OCI-LY3 (cell line): ENCODE measurements at regions not wholly inside any gene's neighbourhood (a gene's known extent, or its start where the extent isn't known, plus 50 kb on each side); places are given as distances from the start of the nearest gene placed in this dataset.

Source experiments
- EZH2phosphoT487 ChIP-seq: fragments of 200-600 bp; shearing (Covaris generic); IDR thresholded peaks from 2 replicates; pipeline ENCODE4 v1.6.1; 2018; ENCODE audit warnings: antibody characterized with exemption, mixed run types, low read depth
- TF ChIP-seq, protein P1 (sequence below): fragments of 200-600, 300-600 bp; sonication (generic); IDR thresholded peaks from 2 replicates; pipeline ENCODE4 v1.5.1; 2014; ENCODE audit warnings: antibody characterized with exemption, low read length, low read depth

DNA sequence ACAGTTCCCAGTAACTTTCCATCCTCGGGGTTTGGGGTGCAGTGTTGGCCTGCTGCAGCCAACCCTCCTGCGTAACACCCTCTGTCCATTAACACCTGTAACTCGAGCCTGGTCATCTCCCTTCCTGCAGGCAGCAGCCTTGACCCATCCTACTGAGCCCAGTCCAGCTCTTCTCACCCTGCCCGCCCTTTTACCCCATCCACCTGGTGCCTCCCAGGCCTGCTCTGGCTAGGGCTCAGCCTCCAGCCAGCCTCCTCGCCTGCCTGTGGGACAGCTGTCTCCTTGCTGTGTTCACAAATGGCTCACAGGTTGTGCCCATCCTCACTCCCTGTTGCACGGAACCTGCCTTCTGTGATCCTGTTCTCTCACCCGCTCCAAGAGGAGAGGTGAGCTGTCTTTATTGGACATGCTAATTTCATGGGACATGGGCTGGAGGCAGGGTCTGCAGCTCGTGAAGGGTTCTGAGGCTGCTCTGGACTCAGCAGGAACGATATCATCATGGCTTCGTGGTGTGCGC, 277.2 kb upstream of the TCERG1L start:
- TF ChIP-seq, protein P1, sequence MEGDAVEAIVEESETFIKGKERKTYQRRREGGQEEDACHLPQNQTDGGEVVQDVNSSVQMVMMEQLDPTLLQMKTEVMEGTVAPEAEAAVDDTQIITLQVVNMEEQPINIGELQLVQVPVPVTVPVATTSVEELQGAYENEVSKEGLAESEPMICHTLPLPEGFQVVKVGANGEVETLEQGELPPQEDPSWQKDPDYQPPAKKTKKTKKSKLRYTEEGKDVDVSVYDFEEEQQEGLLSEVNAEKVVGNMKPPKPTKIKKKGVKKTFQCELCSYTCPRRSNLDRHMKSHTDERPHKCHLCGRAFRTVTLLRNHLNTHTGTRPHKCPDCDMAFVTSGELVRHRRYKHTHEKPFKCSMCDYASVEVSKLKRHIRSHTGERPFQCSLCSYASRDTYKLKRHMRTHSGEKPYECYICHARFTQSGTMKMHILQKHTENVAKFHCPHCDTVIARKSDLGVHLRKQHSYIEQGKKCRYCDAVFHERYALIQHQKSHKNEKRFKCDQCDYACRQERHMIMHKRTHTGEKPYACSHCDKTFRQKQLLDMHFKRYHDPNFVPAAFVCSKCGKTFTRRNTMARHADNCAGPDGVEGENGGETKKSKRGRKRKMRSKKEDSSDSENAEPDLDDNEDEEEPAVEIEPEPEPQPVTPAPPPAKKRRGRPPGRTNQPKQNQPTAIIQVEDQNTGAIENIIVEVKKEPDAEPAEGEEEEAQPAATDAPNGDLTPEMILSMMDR = no peak
- TF ChIP-seq EZH2phosphoT487 = no peak
